Breast epithelium (tissue), 4 donors: ENCODE measurements at regions not wholly inside any gene's neighbourhood (a gene's known extent, or its start where the extent isn't known, plus 50 kb on each side); places are given as distances from the start of the nearest gene placed in this dataset.
"Not testable (repeated sequence)": the region's sequence is repeated elsewhere in the genome, so short reads cannot be mapped to it uniquely, and the experiment has no call there.

Experiments
- DNase-seq, 2 donors: peaks; one replicate each; pipeline ENCODE4 v3.0.0-alpha.2; 2019; ENCODE audit warnings: low spot score in 2 of 2
- H3K27ac ChIP-seq, 2 donors: fragments of 200-600 bp; sonication (generic) in 1 of 2; one replicate each; pipeline ENCODE4 v1.5.1; 2016 to 2019; ENCODE audit warnings: mild to moderate bottlenecking in 1 of 2
- H3K27me3 ChIP-seq, 2 donors: fragments of 200-600 bp; sonication (generic) in 1 of 2; one replicate each; pipeline versions ENCODE4 v1.5.1 to v1.6.0; 2017 to 2019; ENCODE audit warnings: control low read depth in 1 of 2, mild to moderate bottlenecking in 1 of 2
- H3K36me3 ChIP-seq: fragments of 200-600 bp; one replicate; pipeline ENCODE4 v1.5.1; 2019
- H3K4me1 ChIP-seq, 2 donors: fragments of 200-600 bp; sonication (generic); one replicate each; pipeline ENCODE4 v1.5.1; 2016 to 2019; ENCODE audit warnings: control low read depth in 1 of 2
- H3K4me3 ChIP-seq, 3 donors: fragments of 200-600 bp; sonication (generic); 1 replicate in 2 of 3; 2 replicates in 1 of 3; pipeline ENCODE4 v1.5.1; 2016 to 2019; ENCODE audit warnings: mild to moderate bottlenecking in 3 of 3, moderate library complexity in 2 of 3
- H3K9me3 ChIP-seq, 2 donors: fragments of 200-600 bp; sonication (generic) in 1 of 2; one replicate each; pipeline ENCODE4 v1.5.1; 2016 to 2019; ENCODE audit warnings: control low read depth in 1 of 2
- POLR2A ChIP-seq: fragments of 450-650 bp; IDR thresholded peaks from one replicate; pipeline ENCODE4 v1.6.1; 2016; ENCODE audit warnings: antibody characterized with exemption, mild to moderate bottlenecking, moderate library complexity
- POLR2AphosphoS5 ChIP-seq, 3 donors: sonication (generic); formaldehyde crosslinking; IDR thresholded peaks; one replicate each; pipeline ENCODE4 v1.6.1; 2017; ENCODE audit warnings: antibody characterized with exemption in 3 of 3
- intact Hi-C: fragments of 100-400 bp; cut with DNase I; formaldehyde crosslinking; loops from one replicate; pipeline ENCODE4 v1.15.1; 2023; ENCODE audit warnings: low total_unique reads
- TF ChIP-seq, protein P1 (sequence below), 3 donors: fragments of 450-650 bp; IDR thresholded peaks; one replicate each; pipeline ENCODE4 v1.5.1; 2016 to 2017; ENCODE audit warnings: antibody characterized with exemption in 3 of 3, mild to moderate bottlenecking in 3 of 3, moderate library complexity in 3 of 3

DNA sequence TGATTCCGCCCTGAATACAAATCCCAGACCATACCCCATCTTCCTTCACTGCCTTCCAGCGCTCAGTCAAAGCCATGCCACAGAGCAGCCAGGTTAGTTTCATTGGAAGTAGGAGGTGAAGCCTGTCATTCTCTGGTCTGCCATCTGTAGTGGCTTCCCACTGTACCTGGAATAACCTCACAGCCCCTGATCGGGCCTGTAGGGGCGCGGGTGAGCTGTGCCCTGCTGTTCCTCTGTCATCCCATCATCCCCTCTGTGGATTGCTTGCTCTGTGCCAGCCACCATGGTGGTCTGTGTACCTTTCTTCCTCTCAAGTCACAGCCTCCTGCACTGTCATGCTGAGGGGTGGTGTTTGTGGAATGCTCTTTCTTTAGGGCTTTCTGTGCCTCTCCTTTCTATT lies 155.1 kb downstream of the ZNF22 start:
- Histone ChIP-seq H3K27me3 (no peaks in the 10 kb centered on the region), H3K4me3 (no peak overlapping the region), H3K4me1 (no peaks in the 10 kb centered on the region), H3K36me3 (no peaks in the 10 kb centered on the region), H3K27ac (no peak overlapping the region), H3K9me3 (no peaks in the 10 kb centered on the region)
- DNase-seq = no peak
- no peak for TF ChIP-seq POLR2AphosphoS5 (IDR thresholded peaks at IDR 0.05)
- TF ChIP-seq, protein P1, sequence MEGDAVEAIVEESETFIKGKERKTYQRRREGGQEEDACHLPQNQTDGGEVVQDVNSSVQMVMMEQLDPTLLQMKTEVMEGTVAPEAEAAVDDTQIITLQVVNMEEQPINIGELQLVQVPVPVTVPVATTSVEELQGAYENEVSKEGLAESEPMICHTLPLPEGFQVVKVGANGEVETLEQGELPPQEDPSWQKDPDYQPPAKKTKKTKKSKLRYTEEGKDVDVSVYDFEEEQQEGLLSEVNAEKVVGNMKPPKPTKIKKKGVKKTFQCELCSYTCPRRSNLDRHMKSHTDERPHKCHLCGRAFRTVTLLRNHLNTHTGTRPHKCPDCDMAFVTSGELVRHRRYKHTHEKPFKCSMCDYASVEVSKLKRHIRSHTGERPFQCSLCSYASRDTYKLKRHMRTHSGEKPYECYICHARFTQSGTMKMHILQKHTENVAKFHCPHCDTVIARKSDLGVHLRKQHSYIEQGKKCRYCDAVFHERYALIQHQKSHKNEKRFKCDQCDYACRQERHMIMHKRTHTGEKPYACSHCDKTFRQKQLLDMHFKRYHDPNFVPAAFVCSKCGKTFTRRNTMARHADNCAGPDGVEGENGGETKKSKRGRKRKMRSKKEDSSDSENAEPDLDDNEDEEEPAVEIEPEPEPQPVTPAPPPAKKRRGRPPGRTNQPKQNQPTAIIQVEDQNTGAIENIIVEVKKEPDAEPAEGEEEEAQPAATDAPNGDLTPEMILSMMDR (IDR thresholded peaks at IDR 0.05) = no peak
- TF ChIP-seq POLR2A = no peak
- intact Hi-C loops = no loop called here

DNA sequence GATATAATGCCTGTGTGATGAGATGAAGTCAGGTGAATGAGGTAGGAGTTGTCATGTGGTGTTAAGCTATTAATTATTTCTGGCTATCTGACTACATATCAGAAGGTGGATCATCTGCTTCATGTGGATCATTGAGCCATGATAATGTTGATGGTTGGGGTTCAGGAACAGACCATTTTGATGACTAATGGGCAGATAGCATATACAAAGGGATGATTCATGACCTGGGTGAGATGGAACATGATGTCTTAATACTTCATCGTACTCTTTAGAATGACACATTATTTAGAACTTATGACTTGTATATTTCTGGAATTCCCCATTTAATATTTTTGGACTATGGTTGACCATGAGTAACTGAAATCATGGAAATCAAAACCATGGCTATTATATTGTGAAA lies 155.1 kb downstream of the OR13A1 start:
- no peak for TF ChIP-seq POLR2A
- TF ChIP-seq POLR2AphosphoS5 (IDR thresholded peaks at IDR 0.05) = no peak
- TF ChIP-seq, protein P1 (IDR thresholded peaks at IDR 0.05) = no peak
- intact Hi-C loops = no loop called here
- no peak overlapping the region for H3K4me3 ChIP-seq
- no peaks in the 10 kb centered on the region for H3K4me1 ChIP-seq
- H3K27ac ChIP-seq = no peak overlapping the region
- H3K27me3 ChIP-seq = no peaks in the 10 kb centered on the region
- H3K36me3 ChIP-seq = no peaks in the 10 kb centered on the region
- DNase-seq = no peak
- H3K9me3 ChIP-seq = no peaks in the 10 kb centered on the region

DNA sequence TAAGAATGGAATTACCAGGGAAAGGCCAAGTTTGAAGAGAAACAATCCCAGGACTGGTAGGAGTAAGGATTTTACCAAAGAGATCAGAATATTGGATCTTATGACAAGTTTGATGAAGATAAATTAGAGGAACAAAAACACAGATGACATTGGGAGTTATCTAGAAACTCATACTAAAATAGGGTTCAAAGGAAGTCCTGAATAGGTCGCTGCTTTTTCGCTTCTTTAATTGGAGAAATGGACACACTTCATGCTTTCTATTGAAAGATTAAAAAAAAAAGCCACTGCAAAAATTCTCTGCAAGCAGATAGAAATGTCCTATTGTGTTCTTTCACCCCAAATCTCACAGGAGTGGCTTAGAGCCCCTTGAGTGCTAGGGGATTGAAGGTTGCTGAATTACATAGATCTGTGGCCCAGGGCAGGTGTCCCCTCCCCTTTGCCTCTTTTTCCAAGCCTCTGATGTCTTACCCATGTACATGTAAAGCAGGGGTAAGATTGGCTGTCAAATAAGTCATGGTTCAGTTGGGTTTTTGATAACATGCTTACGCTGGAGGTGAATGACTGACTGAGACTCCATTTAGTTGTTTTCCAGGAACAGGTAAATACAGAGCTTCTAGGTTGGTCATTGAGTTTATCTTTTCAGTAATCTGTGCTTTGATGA lies 152.0 kb downstream of the OR13A1 start:
- no peaks in the 10 kb centered on the region for H3K27me3 ChIP-seq
- no peak for DNase-seq
- H3K4me1 ChIP-seq = no peaks in the 10 kb centered on the region
- intact Hi-C loops = no loop called here
- H3K36me3 ChIP-seq = no peaks in the 10 kb centered on the region
- TF ChIP-seq, protein P1 (IDR thresholded peaks at IDR 0.05) = no peak
- TF ChIP-seq POLR2AphosphoS5 (IDR thresholded peaks at IDR 0.05) (no peak), POLR2A (no peak)
- H3K27ac ChIP-seq = no peak overlapping the region
- no peak overlapping the region for H3K4me3 ChIP-seq
- no peaks in the 10 kb centered on the region for H3K9me3 ChIP-seq

DNA sequence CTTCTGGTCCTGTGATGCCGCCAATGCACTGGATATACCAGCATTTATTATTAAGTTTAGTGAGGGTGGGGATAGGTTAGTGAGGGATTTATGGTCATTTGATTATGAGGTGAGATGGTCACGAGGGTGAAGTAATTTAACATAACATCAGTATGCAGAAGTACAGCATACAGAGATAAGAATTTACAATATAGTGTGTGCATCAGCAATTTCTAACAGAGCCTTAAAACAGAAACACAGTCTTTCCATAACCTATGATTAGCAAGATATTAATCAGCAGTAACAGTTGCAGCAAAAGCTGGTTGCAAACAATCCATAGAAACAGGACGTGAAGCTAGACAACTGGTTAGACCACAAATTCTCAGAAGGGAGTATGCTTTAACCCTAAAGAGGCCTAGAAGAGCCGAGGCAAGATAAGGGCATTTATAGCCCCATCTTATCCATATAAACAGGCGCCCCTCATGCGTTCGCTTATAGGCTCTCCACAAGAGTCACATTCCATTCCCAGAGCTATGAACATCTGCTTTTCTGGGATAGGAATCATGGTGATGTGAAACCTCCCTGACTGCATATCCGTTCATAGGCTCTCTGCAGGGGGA lies 139.8 kb downstream of the OR13A1 start:
- intact Hi-C loops, H3K36me3 ChIP-seq, H3K4me3 ChIP-seq, DNase-seq, H3K9me3 ChIP-seq, H3K27me3 ChIP-seq, H3K27ac ChIP-seq, H3K4me1 ChIP-seq: not testable (repeated sequence)

DNA sequence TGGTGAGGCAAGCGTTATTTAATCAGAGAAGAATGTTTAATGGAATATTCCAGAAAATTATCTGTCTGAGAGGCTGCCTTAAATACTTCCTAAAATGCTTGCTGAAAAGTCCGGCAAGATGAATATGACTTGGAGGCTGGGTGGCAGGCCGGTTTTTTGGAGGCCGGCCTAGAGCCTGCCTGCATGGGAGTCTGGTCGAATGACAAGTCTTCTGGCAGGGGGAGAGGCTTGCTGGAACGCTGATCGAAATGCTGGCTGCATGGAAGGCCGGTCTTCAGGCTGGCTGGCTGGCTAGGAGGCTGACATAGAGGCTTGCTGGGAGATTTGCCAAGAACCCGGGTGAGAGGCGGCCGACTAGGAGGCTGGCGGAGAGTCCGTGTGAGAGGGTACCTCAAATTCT lies 135.7 kb downstream of the OR13A1 start:
- Histone ChIP-seq H3K4me3 (no peak overlapping the region), H3K4me1 (no peaks in the 10 kb centered on the region), H3K36me3 (no peaks in the 10 kb centered on the region), H3K27me3 (no peaks in the 10 kb centered on the region), H3K27ac (no peak overlapping the region), H3K9me3 (no peaks in the 10 kb centered on the region)
- TF ChIP-seq POLR2A = no peak
- TF ChIP-seq, protein P1 (IDR thresholded peaks at IDR 0.05) = no peak
- no peak for TF ChIP-seq POLR2AphosphoS5 (IDR thresholded peaks at IDR 0.05)
- intact Hi-C loops = no loop called here
- DNase-seq = no peak
